CD14-positive monocyte (primary cell): ENCODE measurements at regions not wholly inside any gene's neighbourhood (a gene's known extent, or its start where the extent isn't known, plus 50 kb on each side); places are given as distances from the start of the nearest gene placed in this dataset.

Experiments
- DNase-seq, 3 donors: peaks; one replicate each; pipeline ENCODE4 v3.0.0-alpha.2; 2011 to 2022
- H2AFZ ChIP-seq: 2 replicates; pipeline ENCODE4 v1.6.0; 2012; ENCODE audit warnings: mild to moderate bottlenecking, low read depth, low read length, inconsistent platforms; ENCODE audit not compliant: insufficient read depth, poor library complexity, severe bottlenecking
- H3K27ac ChIP-seq, 2 donors: 1 replicate in 1 of 2; 2 replicates in 1 of 2; pipeline ENCODE4 v1.5.1; 2012 to 2013; ENCODE audit warnings: low read length in 2 of 2, control low read depth in 1 of 2, inconsistent platforms in 1 of 2, low read depth in 1 of 2, mild to moderate bottlenecking in 1 of 2
- H3K27me3 ChIP-seq, 2 donors: one replicate each; pipeline versions ENCODE4 v1.6.0 to v1.6.1; 2011 to 2013; ENCODE audit warnings: low read length in 2 of 2; ENCODE audit not compliant: control insufficient read depth in 2 of 2, insufficient read depth in 2 of 2
- H3K36me3 ChIP-seq, 2 donors: replicated peaks in 1 of 2; 1 replicate in 1 of 2; 2 replicates in 1 of 2; pipeline versions ENCODE4 v1.5.1 to v1.6.1; 2012 to 2013; ENCODE audit warnings: low read length in 2 of 2, control low read depth in 1 of 2, inconsistent platforms in 1 of 2, mild to moderate bottlenecking in 1 of 2; ENCODE audit not compliant: insufficient read depth in 2 of 2, control insufficient read depth in 1 of 2
- H3K4me1 ChIP-seq, 2 donors: 1 replicate in 1 of 2; 2 replicates in 1 of 2; pipeline versions ENCODE4 v1.5.1 to v1.6.1; 2012 to 2013; ENCODE audit warnings: low read length in 2 of 2, control low read depth in 1 of 2, inconsistent platforms in 1 of 2, mild to moderate bottlenecking in 1 of 2, moderate library complexity in 1 of 2; ENCODE audit not compliant: insufficient read depth in 2 of 2, control insufficient read depth in 1 of 2
- H3K4me2 ChIP-seq: replicated peaks from 2 replicates; pipeline ENCODE3; 2012; ENCODE audit warnings: low read length, moderate library complexity, mild to moderate bottlenecking; ENCODE audit not compliant: poor library complexity, severe bottlenecking; ENCODE audit errors: extremely low read depth
- H3K4me3 ChIP-seq, 3 experiments: fragments of 200-600 bp in 1 of 3; sonication (generic) in 1 of 3; replicated peaks in 1 of 3; 1 replicate in 2 of 3; 2 replicates in 1 of 3; pipeline ENCODE4 v1.5.1; 2011 to 2013; ENCODE audit warnings: low read length in 3 of 3, mild to moderate bottlenecking in 3 of 3, control low read depth in 2 of 3, low read depth in 2 of 3, inconsistent platforms in 1 of 3, moderate library complexity in 1 of 3
- H3K79me2 ChIP-seq: 2 replicates; pipeline ENCODE4 v1.6.0; 2012; ENCODE audit warnings: mild to moderate bottlenecking, control low read depth, inconsistent platforms, low read length, moderate library complexity; ENCODE audit not compliant: insufficient read depth
- H3K9ac ChIP-seq: 2 replicates; pipeline ENCODE4 v1.6.0; 2017; ENCODE audit warnings: low read length, mild to moderate bottlenecking; ENCODE audit not compliant: insufficient read depth, poor library complexity, severe bottlenecking
- H3K9me3 ChIP-seq, 2 donors: replicated peaks in 1 of 2; 1 replicate in 1 of 2; 2 replicates in 1 of 2; pipeline versions ENCODE4 v1.5.1 to v1.6.1; 2012 to 2013; ENCODE audit warnings: low read length in 2 of 2, control low read depth in 1 of 2; ENCODE audit not compliant: control insufficient read depth in 1 of 2, insufficient read depth in 1 of 2
- H4K20me1 ChIP-seq: 2 replicates; pipeline ENCODE4 v1.6.0; 2012; ENCODE audit warnings: mild to moderate bottlenecking, low read length, control low read depth, moderate library complexity; ENCODE audit not compliant: insufficient read depth
- H3K27ac Mint-ChIP-seq, 7 donors: one replicate each; pipeline ENCODE4 v1.8.0; 2020; ENCODE audit warnings: mild to moderate bottlenecking in 7 of 7, mixed read lengths in 7 of 7, moderate library complexity in 6 of 7, inconsistent platforms in 2 of 7
- H3K27me3 Mint-ChIP-seq, 3 donors: one replicate each; pipeline ENCODE4 v1.8.0; 2021 to 2022; ENCODE audit warnings: low read depth in 3 of 3, mild to moderate bottlenecking in 3 of 3, mixed read lengths in 3 of 3, moderate library complexity in 3 of 3, inconsistent platforms in 1 of 3
- H3K36me3 Mint-ChIP-seq, 2 donors: one replicate each; pipeline ENCODE4 v1.8.0; 2020; ENCODE audit warnings: mixed read lengths in 2 of 2, inconsistent platforms in 1 of 2, mild to moderate bottlenecking in 1 of 2
- H3K4me1 Mint-ChIP-seq: one replicate; pipeline ENCODE4 v1.8.0; 2020; ENCODE audit warnings: mild to moderate bottlenecking, mixed read lengths
- H3K4me3 Mint-ChIP-seq, 2 donors: one replicate each; pipeline ENCODE4 v1.8.0; 2020; ENCODE audit warnings: mild to moderate bottlenecking in 2 of 2, mixed read lengths in 2 of 2, moderate library complexity in 1 of 2
- H3K9me3 Mint-ChIP-seq, 7 donors: one replicate each; pipeline ENCODE4 v1.8.0; 2020 to 2022; ENCODE audit warnings: mixed read lengths in 7 of 7, mild to moderate bottlenecking in 6 of 7, moderate library complexity in 6 of 7, inconsistent platforms in 2 of 7
- WGBS: methylation state at CpG from one replicate; pipeline ENCODE4 v1.1.5; 2013; ENCODE audit warnings: missing lambda C conversion rate; ENCODE audit not compliant: insufficient coverage; 5-methylcytosine and 5-hydroxymethylcytosine counted together
- intact Hi-C, 2 donors: fragments of 100-400 bp; cut with micrococcal nuclease; formaldehyde crosslinking; loops; one replicate each; pipeline versions ENCODE4 v1.15.0 to v1.15.1; 2023
- TF ChIP-seq, protein P1 (sequence below): fragments of 200-600 bp; IDR thresholded peaks from one replicate; pipeline ENCODE4 v1.8.0; 2022; ENCODE audit warnings: antibody characterized with exemption, mild to moderate bottlenecking

DNA sequence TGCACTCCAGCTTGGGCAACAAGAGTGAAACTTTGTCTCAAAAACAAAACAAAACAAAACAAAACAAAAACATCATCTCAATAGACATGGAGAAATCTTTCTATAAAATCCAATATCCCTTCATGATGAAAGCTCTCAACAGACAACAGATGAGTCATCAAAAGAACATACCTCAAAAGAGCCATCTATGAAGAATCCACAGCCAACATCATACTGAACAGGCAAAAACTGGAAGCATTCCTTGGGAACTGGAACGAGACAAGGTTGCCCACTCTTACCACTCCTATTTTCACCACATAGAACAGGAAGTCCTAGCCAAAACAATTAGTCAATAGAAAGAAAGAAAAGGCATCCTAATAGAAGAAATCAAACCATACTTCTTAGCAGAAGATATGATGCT, 77.8 kb upstream of the USP9Y start:
- Mint-ChIP-seq H3K27me3 (no peaks in the 10 kb centered on the region), H3K4me3 (no peak overlapping the region), H3K27ac (no peak overlapping the region), H3K9me3 (no peaks in the 10 kb centered on the region), H3K36me3 (no peaks in the 10 kb centered on the region), H3K4me1 (no peaks in the 10 kb centered on the region)
- Histone ChIP-seq H3K9me3 (no peaks in the 10 kb centered on the region), H3K79me2 (no peaks in the 10 kb centered on the region), H3K4me3 (no peak overlapping the region), H3K4me2 (no peak overlapping the region), H3K27me3 (no peaks in the 10 kb centered on the region), H4K20me1 (no peaks in the 10 kb centered on the region), H2AFZ (no peak overlapping the region), H3K27ac (no peak overlapping the region), H3K9ac (no peak overlapping the region), H3K36me3 (no peaks in the 10 kb centered on the region), H3K4me1 (no peaks in the 10 kb centered on the region)
- intact Hi-C loops = no loop called here
- WGBS = no CpG with 5 or more reads among the region's 1 CpG
- DNase-seq = no peak
- TF ChIP-seq, protein P1, sequence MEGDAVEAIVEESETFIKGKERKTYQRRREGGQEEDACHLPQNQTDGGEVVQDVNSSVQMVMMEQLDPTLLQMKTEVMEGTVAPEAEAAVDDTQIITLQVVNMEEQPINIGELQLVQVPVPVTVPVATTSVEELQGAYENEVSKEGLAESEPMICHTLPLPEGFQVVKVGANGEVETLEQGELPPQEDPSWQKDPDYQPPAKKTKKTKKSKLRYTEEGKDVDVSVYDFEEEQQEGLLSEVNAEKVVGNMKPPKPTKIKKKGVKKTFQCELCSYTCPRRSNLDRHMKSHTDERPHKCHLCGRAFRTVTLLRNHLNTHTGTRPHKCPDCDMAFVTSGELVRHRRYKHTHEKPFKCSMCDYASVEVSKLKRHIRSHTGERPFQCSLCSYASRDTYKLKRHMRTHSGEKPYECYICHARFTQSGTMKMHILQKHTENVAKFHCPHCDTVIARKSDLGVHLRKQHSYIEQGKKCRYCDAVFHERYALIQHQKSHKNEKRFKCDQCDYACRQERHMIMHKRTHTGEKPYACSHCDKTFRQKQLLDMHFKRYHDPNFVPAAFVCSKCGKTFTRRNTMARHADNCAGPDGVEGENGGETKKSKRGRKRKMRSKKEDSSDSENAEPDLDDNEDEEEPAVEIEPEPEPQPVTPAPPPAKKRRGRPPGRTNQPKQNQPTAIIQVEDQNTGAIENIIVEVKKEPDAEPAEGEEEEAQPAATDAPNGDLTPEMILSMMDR = no peak

DNA sequence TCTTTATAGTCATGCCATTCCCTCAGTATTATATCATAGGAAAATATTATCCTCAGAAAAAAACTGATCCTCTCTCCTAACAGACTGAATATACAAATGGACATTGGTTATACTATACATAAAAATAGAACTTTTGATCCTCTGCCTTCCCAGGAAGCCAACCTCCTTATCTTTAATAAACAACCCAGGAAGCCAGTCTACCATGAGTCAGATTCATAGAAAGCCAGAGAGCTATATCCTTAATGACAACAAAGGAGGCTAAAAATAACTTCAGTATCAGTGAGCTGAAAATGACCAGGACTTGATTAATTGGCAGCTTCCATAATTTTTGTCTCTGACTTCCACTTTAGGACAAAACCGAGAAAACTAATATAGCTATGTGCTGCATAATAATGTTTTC, 58.0 kb upstream of the USP9Y start:
- Mint-ChIP-seq H3K36me3 (no peaks in the 10 kb centered on the region), H3K4me1 (no peaks in the 10 kb centered on the region), H3K9me3 (no peaks in the 10 kb centered on the region), H3K4me3 (no peak overlapping the region), H3K27ac (no peak overlapping the region), H3K27me3 (peaks cover 0 to 2% (median 0%) of the 10 kb centered on the region in 3 donors)
- H3K4me1 ChIP-seq = no peaks in the 10 kb centered on the region
- no peak overlapping the region for H3K4me3 ChIP-seq
- no peaks in the 10 kb centered on the region for H3K27me3 ChIP-seq
- H3K4me2 ChIP-seq = no peak overlapping the region
- 0% methylated on average over 1 of the region's 1 CpG for WGBS
- no peak for DNase-seq
- H4K20me1 ChIP-seq = no peaks in the 10 kb centered on the region
- no peaks in the 10 kb centered on the region for H3K9me3 ChIP-seq
- H2AFZ ChIP-seq = no peak overlapping the region
- no peak overlapping the region for H3K27ac ChIP-seq
- H3K79me2 ChIP-seq = no peaks in the 10 kb centered on the region
- no peak overlapping the region for H3K9ac ChIP-seq
- TF ChIP-seq, protein P1 = no peak
- intact Hi-C loops = no loop called here
- H3K36me3 ChIP-seq = no peaks in the 10 kb centered on the region
